ENCODE measurements at regions not wholly inside any gene's neighbourhood (a gene's known extent, or its start where the extent isn't known, plus 50 kb on each side); places are given as distances from the start of the nearest gene placed in this dataset.
"Not testable (repeated sequence)": the region's sequence is repeated elsewhere in the genome, so short reads cannot be mapped to it uniquely, and the experiment has no call there.

DNA sequence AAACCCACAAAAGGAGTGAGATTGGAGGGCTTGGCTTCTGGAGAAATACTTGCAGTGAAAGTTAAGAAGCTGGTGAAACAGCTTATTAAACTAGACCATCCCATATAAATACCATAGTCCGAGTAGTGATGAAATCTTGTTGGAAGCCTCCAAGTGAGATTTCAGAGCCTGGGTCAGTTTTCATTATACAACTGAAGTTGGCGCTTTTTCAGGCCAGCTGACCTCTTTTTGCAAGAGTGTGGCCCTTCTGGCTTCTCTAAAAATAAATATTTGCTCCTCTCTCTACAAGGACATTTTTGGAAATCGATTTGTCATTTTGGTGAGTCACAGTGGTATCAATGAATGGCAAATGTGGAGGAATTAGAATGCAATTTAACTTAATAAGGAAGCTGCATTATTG is 51.2 kb upstream of the THRB start:
- DNase-seq (ENCODE audit: low spot score), result no peak

DNA sequence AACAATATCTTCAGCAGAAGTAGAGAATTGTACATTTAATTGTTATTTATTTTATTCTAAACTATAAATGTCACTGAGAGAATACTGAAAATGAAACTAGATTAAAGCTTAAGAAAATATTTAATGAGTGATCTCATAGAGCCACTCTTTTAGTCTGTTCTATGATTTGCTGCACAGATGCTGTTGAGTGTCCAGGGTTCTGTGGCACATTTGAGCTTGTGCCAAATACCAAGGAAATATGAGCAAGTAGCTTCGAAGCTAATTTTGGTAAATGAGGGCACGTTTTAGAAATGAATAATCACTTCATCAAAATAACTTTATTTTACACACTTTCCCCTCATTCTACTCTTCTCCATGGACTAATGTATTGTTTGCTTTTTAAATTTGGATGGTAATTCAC is 53.6 kb upstream of the THRB start:
- DNase-seq (ENCODE audit: low spot score), result no peak

DNA sequence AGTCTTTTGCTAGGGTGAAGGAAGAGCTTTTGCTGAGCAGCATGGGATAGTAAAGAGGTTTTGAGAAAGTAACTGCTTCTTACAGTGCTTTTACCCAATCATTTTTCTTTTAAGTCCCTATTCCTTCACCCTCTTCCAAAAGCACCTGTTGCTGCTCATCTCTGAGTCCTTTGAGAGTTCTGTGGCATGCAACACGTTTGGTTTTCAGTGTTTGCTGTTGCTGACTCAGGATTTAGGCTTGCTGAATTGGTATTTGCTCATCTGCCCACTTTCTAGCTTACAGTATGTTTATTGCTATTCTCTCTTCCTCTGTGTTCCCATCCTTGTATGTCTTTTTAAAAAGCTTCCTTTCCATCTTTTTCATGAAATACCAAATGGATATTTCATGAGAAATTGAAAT is 55.9 kb upstream of the THRB start:
- no peak for DNase-seq (ENCODE audit: low spot score)

DNA sequence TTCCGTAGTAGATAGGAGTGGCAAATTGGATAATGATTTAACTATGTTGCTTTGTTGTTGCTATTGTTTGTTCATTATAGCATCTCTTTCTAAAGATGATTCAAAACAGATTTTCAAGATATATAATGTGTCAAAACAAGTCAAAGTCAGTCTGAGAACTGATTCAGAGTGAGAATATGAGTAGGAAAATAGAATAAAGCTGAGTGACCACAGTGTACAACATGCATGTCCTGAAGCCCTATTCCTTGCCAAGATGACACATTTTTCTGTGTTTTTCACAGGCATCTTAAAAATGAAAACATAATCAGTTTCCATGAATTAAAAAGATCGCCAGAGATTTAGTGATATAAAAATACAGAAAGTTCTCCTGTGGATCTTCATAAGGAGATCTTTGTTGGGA is 57.0 kb upstream of the THRB start:
- no peak for DNase-seq (ENCODE audit: low spot score)

DNA sequence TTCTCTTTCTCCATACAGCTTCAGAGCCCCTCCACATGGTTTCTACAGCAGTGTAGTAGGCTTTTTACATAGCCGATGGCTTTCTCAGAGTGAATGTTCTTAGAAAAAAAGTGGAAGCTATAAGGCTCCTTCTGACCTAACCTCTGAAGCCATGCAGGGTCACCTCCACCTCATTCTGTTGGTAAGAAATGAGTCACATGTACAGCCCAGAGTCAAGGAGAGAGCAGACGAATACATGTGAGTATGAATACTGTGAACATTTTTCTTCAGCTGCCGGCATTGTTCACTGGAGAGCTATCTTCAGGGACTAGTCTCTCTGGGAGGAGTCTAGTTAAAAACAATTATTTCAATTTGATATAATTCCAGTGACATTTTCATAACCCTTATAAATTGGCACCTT is 68.2 kb upstream of the THRB start:
- DNase-seq (ENCODE audit: low spot score), result no peak

DNA sequence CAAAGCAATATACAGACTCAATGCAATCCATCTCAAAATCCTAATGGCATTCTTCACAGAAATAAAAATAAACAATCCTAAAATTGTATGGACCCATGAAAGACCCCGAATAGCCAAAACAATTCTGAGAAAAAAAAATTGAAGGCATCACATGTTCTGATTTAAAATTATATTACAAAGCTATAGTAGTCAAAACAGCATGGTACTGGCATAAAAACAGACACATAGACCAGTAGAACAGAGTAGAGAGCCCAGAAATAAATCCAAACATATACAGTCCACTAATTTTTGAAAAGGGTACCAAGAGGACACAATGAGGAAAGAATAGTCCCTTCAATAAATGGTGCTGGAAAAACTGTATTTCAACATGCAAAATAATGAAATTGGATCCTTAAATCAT is 70.4 kb upstream of the THRB start:
- DNase-seq (ENCODE audit: low spot score), result no peak

DNA sequence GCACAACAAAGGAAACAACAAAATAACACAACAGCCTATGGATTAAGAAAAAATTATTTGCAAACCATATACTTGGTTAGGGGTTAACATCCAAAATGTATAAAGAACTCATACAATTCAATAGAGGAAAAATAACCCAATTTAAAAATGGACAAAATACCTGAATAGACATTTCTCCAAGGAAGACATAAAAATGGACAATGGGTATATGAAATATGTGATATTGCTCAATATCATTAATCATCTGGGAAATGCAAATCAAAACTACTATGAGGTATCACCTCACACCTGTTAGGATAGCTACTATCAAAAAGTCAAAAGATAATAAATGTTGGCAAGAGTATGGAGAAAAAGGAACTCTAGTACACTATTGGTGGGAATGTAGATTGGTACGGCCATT is 71.0 kb upstream of the THRB start:
- no peak for DNase-seq (ENCODE audit: low spot score)

DNA sequence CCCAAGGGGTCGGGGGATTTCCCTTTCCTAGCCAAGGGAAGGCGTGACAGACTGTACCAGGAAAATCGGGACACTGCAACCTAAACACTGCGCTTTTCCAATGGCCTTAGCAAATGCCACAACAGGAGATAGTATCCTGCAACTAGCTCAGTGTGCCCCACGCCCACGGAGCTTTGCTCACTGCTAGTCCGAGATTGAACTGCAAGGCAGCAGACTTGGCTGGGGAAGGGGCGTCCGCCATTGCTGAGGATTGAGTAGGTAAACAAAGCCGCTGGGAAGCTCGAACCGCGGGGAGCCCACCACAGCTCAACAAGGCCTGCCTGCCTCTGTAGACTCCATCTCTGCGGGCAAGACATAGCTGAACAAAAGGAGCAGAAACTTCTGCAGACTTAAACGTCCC is 72.3 kb upstream of the THRB start:
- no peak for DNase-seq (ENCODE audit: low spot score)

DNA sequence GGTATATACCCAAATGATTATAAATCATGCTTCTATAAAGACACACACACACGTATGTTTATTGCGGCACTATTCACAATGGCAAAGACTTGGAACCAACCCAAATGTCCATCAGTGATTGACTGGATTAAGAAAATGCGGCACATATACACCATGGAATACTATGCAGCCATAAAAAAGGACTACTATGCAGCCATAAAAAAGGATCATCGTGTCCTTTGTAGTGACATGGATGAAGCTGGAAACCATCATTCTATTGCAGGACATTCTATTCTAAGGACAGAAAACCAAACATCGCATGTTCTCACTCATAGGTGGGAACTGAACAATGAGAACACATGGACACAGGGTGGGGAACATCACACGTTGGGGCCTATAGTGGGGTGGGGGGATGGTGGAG is 77.8 kb upstream of the THRB start:
- DNase-seq (ENCODE audit: low spot score), result not testable (repeated sequence)

DNA sequence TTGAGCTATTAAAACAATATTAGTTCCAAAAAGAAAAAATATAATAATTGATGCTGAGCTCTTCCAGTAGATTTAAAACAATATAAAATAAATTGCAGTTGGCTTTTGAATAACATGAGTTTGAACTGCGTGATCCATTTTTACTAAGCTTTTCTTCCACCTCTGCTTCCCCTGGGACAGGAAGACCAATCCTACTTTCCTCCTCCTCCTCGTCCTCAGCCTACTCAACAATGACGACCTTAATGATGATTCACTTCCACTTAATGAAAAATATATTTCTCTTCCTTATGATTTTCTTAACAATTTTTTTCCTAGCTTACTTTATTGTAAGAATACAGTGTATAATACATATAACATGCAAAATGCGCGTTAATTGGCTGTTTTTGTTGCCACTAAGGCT is 78.9 kb upstream of the THRB start:
- no peak for DNase-seq (ENCODE audit: low spot score)

DNA sequence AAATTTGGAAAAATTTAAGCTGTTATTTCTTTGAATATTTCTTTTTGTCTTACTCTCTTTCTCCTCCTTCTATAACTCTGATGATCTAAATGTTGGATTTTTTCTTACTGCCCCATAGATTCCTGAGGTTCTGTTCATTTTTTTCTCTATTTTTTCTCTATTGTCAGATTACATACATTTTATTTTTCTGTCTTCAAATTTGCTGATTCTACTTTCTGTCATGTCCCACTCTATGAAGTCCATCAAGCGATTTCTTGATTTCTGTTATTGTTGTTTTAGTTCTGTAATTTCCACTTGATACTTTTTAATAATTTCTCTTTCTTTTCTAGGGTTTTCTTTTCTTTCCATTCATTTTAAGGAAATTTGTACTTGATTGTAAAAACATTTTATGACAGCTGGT is 83.7 kb upstream of the THRB start:
- DNase-seq (ENCODE audit: low spot score), result no peak

DNA sequence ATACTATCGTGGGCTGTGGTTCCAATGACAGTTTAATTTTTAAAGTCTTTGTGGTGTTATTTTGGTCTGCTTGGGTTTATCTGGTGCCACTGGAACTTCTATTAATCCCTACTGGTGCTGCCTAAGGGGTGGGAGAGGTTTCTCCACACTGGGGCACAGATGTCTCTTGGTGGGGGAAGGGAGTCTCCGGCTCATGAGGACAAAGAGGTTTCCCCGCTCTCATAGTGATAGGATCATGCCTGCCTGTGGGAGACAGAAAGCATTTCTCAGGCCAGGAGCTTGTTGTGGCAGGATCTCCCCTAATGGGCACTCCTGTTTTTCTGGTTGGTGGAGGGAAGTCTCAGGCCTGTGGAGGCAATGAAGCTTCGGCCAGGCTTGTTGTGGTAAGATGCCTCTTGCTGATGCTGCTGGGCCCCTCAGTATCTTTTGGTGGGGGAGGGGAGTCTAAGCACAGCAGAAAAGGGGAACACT is 84.3 kb upstream of the THRB start:
- DNase-seq (ENCODE audit: low spot score), result no peak

DNA sequence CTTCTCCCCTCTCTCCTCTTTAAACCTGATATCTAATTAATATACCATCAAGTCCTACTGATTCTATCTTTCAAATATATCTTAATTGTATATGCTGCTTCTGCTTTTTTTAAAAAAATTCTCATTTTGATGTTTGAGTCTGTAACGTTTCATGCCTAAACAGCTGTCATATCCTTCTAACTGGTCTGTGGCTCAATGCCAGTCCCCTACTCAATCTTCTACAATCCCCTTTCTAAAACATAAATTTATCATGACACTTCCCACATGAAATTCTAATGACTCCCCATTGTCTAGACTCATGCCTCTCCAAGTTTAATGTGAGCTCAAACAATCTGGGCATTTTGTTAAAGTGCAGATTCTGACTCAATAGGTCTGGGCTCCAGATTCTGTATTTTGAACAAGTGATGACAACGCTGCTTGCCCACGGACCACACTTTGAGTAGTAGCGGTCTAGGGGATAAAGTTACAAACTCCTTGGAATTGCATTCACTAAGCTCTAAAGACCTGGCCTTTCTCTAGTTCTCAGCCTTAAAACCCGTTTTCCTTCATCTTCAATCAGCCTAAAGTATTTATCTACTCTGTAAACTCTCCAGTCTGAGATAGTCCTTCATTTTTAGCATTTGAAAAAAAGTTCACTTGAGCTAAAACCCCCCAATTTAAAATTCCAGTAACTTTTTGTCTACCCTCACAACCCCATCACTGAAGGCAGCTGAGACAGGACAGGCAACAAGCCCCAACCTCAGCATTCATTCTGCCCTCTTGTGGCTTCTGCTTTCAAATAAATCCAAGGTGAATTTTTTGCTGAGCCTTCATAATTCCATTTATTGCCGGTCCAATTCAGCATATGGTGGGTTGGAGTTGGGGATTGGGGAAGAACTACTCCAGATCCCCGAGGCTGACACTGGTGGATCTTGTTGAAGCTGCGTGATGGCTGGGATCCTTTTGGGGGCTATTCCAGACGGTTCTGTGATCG is 88.1 kb upstream of the THRB start:
- no peak for DNase-seq (ENCODE audit: low spot score)

DNA sequence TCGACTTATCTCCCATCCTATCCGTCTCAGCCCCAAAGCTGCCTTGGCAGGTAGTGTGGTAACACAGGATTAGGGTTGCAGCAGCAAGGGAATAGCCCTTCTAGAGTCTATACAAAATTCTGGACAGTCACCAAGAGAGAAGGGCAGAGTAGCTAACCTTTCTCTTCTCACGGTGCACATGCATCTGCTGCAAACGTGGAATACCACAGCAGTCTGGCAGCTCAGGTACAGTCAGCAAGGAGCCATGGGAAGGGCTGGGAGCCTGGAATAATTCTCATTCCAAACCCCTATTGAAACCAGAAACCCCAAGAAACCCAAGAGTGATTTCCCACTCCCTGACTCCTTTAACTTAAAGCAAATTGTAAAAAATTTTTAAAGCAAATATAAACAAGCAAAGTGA is 92.3 kb upstream of the THRB start:
- DNase-seq (ENCODE audit: low spot score), result no peak

DNA sequence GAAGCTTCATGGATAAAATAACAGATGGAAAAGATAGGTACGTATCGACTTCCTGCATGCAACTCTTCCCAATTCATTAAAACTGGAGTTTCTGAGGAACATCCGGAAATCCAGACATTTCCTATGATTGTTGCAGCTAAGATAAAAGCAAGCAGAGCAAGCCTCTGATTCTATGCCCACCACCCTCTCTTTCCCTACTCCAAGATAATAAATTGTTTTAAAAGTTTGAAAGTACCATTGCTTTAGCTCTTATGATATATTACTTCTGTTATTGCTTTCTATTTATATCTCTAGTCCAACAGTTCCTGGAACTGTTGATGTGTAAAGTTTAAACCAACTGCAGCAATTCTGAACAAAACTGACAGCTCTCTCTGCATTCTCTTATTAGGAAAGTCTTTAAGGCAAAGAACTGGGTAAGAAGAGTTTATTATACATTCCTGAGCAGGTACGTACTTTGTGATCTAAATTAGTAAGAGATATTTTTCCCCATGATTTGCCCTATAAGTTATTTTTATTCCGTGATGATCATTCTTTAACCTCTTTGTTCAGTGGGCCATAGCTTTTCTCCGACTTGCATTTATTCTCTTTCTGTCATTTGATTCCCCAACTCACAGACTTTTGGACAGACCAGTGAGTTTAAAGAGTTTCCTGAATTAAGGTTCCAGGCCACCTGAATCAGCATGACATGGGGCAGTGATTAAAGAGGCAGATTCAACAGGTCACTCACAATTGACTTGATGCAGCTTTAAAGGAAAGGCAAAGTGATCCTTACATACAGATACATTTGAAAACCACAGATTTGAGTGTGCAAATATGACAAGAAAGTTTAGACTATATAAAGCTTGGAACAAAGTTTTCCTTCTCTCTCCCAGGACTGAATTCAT is 94.2 kb upstream of the THRB start:
- no peak for DNase-seq (ENCODE audit: low spot score)

DNA sequence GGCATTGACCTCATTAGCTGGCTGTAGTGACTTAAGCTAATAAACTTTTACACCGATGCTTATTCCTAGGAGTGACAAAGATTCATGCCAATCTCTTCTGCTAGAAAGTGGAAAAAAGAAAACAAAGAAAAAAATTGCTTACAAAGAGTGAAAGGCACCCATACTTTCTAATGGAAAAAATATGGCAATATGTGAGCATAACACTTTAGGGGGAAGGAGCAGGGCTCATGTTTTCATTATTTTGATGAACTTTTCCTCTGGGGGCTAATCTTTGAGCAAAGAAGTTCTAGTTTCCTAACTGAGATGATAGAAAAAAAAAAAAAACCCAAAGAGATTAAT is 94.8 kb upstream of the THRB start:
- DNase-seq (ENCODE audit: low spot score), result no peak

DNA sequence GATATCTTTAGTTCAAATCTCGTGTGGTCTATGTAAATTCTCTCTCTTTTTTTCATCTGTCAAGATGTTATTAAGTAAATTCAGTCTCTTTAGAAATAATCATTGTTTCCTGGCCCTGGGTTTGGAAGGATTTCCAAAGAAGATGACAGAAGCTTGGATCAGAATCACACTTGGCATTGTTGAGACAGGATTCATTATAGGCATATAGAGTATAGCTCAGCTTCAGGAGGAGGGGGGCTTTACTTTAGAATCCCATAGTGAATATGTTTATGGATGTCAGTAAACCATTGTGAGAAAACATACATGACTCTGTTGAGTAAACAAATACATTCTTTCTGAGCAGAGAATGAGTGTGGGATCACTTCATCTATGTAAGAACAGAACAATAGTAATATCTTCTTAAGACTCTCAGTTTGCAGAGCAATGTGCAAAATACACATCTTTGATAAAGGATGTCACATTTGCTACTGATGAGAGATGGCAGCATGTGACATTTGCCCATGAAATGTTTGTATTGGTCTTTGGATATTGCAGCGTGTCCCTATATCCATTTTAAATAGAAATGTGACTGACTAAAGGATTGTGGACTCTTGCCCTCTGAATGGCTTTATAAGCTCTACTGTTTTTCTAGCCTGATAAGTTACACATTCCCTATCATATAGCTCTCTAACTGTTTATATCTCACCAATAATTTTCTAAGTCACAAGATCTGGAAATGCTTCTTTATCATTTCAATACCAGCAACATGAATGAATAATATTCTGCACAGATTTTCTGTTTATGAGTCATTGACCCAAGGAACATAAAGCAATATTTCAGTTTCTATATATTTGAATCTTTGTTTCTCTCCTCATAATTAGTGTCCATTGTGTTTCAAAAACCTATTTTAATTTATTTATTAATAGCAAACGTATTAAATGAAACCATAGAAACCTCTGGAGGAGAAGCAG is 95.6 kb upstream of the THRB start:
- DNase-seq (ENCODE audit: low spot score), result no peak

DNA sequence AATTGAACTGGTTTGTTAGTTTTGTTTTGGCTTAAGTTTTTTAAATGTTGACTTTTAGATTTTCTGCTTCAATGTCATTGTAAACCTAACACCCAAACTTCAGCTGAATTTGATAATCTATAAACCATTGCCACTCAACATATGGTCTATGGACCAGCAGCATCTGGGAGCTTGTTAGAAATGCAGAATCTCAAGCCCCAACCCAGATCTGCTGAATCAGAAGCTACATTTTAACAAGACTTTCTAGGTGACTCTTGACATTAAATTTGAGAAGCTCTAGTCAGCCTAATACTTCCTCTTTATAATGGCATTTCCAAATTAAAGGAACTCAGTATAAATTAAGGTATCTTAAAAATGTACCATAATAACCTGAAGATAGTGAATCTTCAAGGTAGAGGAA is 96.5 kb upstream of the THRB start:
- no peak for DNase-seq (ENCODE audit: low spot score)

DNA sequence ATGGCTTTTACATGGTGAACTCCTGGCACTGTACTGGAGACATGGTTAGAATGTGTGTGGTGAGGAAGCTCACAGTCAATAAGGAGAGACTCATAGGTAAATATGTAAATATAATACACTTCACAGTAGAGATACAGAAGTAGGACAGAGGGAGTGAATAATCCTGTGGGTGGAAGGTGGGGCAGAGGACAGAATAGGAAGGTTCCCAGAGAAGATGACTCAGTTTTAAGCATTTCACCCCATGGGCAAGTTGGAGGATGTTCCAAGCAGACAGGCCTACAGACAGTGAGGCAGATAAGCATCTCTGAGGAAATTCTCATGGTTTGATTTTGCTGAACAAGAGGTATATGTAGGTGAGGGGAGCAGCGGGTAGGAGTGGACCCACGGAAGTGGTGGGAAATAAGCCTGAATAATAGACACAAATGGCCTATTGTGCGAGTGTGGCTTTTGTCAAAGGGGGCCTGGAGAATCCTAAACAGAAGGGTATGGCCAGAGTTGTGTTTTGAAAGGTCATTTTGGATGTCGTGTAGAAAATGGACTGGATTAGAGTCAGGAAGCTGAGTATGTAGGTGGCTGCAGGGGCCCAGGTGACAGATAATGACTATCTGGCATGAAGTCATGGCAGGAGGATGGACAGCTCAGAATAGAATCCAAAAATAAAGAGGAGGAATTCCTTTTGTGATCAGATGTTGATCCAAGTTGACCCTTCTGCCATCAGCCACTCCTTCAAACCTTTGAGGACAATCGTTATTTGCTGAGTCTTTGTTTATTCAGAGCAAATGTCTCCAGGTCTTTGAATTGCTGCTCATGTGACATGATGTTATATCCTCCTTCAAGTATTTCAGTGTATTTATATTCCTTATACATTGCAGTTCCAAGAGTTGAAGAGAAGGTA is 97.3 kb upstream of the THRB start:
- DNase-seq (ENCODE audit: low spot score), result no peak

DNA sequence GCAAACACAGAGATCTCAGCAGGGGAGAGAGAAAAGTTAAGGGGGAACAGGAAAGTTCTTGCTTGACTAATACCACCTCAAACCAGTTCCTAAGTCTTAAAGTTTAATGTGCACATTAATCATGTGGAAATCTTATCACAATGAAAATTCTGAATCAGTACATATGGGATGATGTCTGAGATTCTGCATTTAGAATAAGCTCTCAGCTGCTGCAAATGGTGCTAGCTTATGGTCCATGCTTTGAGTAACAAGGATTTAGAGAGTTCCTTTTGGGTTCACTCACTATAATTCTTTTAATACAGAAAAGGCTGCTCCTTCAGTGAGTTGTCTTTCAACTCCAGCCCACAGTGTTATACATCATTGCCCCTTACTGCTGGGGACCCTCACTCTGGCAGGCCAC is 99.5 kb upstream of the THRB start:
- no peak for DNase-seq (ENCODE audit: low spot score)

DNA sequence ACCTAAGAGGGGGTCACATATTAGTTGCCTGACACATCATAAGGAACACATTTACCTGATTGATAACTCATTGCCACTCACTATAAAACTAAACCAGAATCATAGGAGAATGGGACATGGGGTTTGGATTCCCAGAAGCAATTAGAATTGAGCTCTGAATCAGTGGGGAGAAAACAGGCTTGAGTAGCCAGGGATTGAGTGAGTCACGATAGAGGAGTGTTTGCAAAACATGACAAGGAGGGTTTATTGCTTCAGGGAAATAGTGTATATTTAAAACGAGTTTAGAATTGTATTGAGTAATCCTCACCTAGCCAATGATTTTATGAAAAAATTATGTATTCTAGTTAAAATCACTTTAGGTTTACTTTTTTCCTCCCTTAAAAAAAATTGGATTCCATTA is 101.1 kb upstream of the THRB start:
- DNase-seq (ENCODE audit: low spot score), result no peak
